ENCODE measurements at regions not wholly inside any gene's neighbourhood (a gene's known extent, or its start where the extent isn't known, plus 50 kb on each side); places are given as distances from the start of the nearest gene placed in this dataset.
A peak's percentile ranks its signal among the peaks of the same experiment; 100 is the strongest.

GRCh38 chr21:27130154-27130553, 163.3 kb upstream of the ADAMTS5 start:
- DNase-seq (ENCODE audit: extremely low read depth in 1 of 4, low spot score in 3 of 4) (no peak), FAIRE-seq (no peak), ATAC-seq (no peak)
- Histone ChIP-seq H2AFZ (ENCODE audit: low read depth, low read length) (no peak overlapping the region), H3K27ac (ENCODE audit: extremely low read depth, low read depth, low read length) (no peak overlapping the region), H3K4me2 (ENCODE audit: insufficient read depth, low read length) (no peak overlapping the region), H4K20me1 (replicated peaks; ENCODE audit: control insufficient read depth, insufficient read depth, low read length) (no peaks in the 10 kb centered on the region), H3K36me3 (ENCODE audit: control insufficient read depth, insufficient read depth, low read length) (no peaks in the 10 kb centered on the region), H3K9me1 (ENCODE audit: control insufficient read depth, insufficient read depth, low read length) (no peaks in the 10 kb centered on the region), H3K9ac (ENCODE audit: insufficient read depth in 1 of 2, low read depth in 2 of 2, low read length in 2 of 2) (no peak overlapping the region), H3K9me3 (replicated peaks; ENCODE audit: control insufficient read depth, insufficient read depth, low read depth, low read length) (peaks cover 2% of the 10 kb centered on the region; the same call in 1 of the 2 replicates), H3K27me3 (ENCODE audit: control insufficient read depth in 2 of 2, insufficient read depth in 2 of 2, low read length in 2 of 2) (no peaks in the 10 kb centered on the region), H3K79me2 (ENCODE audit: control insufficient read depth, insufficient read depth, low read length) (no peaks in the 10 kb centered on the region), H3K4me3 (no peak overlapping the region), H3K4me1 (replicated peaks in 1 of 2; ENCODE audit: control insufficient read depth in 2 of 2, insufficient read depth in 2 of 2, low read length in 2 of 2) (no peaks in the 10 kb centered on the region)
- BruUV-seq (replicated peaks): no TSS peak
- 0% methylated on average over 3 of the region's 3 CpGs for WGBS (ENCODE audit: insufficient coverage, low coverage, missing lambda C conversion rate)
- in situ Hi-C loops (cut with MboI) (no loop called here), intact Hi-C loops (cut with micrococcal nuclease) (no loop called here)
- ChIA-PET CTCF (ENCODE audit: low intra/inter-chr PET ratio) (no interaction called here), POLR2A (no interaction called here)
- TF ChIP-seq MAFF (IDR thresholded peaks at IDR 0.05; ENCODE audit: low read length): peak; percentile 84
- no peak for TF ChIP-seq FOXP1 (CRISPR knock-in tag; IDR thresholded peaks at IDR 0.05)
- TF ChIP-seq E2F3 (CRISPR knock-in tag; IDR thresholded peaks at IDR 0.05): no peak
- no peak for TF ChIP-seq ZNF699 (CRISPR knock-in tag; IDR thresholded peaks at IDR 0.05; ENCODE audit: insufficient replicate concordance)
- TF ChIP-seq ZNF586 (CRISPR knock-in tag; conservative IDR thresholded peaks at IDR 0.05): no peak
- no peak for TF ChIP-seq KDM2B (CRISPR knock-in tag; IDR thresholded peaks at IDR 0.05)
- TF ChIP-seq SUPT5H (IDR thresholded peaks at IDR 0.05): no peak
- no peak for TF ChIP-seq NFATC3 (IDR thresholded peaks at IDR 0.05)
- TF ChIP-seq ZNF639 (CRISPR knock-in tag; conservative IDR thresholded peaks at IDR 0.05 in 1 of 2, IDR thresholded peaks at IDR 0.05 in 1 of 2): no peak
- TF ChIP-seq JUND (IDR thresholded peaks at IDR 0.05; ENCODE audit: borderline replicate concordance, low read depth, low read length): no peak
- no peak for TF ChIP-seq JUND (tag; IDR thresholded peaks at IDR 0.05; ENCODE audit: borderline replicate concordance, low read depth, low read length)
- TF ChIP-seq, protein P1, sequence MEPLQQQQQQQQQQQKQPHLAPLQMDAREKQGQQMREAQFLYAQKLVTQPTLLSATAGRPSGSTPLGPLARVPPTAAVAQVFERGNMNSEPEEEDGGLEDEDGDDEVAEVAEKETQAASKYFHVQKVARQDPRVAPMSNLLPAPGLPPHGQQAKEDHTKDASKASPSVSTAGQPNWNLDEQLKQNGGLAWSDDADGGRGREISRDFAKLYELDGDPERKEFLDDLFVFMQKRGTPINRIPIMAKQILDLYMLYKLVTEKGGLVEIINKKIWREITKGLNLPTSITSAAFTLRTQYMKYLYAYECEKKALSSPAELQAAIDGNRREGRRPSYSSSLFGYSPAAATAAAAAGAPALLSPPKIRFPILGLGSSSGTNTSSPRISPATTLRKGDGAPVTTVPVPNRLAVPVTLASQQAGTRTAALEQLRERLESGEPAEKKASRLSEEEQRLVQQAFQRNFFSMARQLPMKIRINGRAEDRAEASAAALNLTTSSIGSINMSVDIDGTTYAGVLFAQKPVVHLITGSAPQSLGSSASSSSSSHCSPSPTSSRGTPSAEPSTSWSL (CRISPR knock-in tag; IDR thresholded peaks at IDR 0.05; ENCODE audit: borderline replicate concordance): no peak
- no peak for TF ChIP-seq SRF (CRISPR knock-in tag; IDR thresholded peaks at IDR 0.05)
- TF ChIP-seq ZNF217 (CRISPR knock-in tag; IDR thresholded peaks at IDR 0.05): no peak
- no peak for TF ChIP-seq RFX5 (IDR thresholded peaks at IDR 0.05; ENCODE audit: low read depth, low read length)
- TF ChIP-seq ZNF316 (IDR thresholded peaks at IDR 0.05): peak; percentile 76
- no peak for TF ChIP-seq SMARCA4 (IDR thresholded peaks at IDR 0.05)
- peak; percentile 89 for TF ChIP-seq MAFK (IDR thresholded peaks at IDR 0.05; ENCODE audit: low read length)
- TF ChIP-seq, protein P2, sequence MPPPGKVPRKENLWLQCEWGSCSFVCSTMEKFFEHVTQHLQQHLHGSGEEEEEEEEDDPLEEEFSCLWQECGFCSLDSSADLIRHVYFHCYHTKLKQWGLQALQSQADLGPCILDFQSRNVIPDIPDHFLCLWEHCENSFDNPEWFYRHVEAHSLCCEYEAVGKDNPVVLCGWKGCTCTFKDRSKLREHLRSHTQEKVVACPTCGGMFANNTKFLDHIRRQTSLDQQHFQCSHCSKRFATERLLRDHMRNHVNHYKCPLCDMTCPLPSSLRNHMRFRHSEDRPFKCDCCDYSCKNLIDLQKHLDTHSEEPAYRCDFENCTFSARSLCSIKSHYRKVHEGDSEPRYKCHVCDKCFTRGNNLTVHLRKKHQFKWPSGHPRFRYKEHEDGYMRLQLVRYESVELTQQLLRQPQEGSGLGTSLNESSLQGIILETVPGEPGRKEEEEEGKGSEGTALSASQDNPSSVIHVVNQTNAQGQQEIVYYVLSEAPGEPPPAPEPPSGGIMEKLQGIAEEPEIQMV (tag; conservative IDR thresholded peaks at IDR 0.05; ENCODE audit: low read depth): no peak
- no peak for TF ChIP-seq EZH2 (IDR thresholded peaks at IDR 0.05; ENCODE audit: borderline replicate concordance, low read depth, low read length)
- no peak for TF ChIP-seq ZNF121 (CRISPR knock-in tag; conservative IDR thresholded peaks at IDR 0.05)
- no peak for TF ChIP-seq ARNT (IDR thresholded peaks at IDR 0.05)
- no peak for TF ChIP-seq MAZ (CRISPR knock-in tag; conservative IDR thresholded peaks at IDR 0.05 in 1 of 2, IDR thresholded peaks at IDR 0.05 in 1 of 2)
